ENCODE measurements at regions not wholly inside any gene's neighbourhood (a gene's known extent, or its start where the extent isn't known, plus 50 kb on each side); places are given as distances from the start of the nearest gene placed in this dataset.

DNA sequence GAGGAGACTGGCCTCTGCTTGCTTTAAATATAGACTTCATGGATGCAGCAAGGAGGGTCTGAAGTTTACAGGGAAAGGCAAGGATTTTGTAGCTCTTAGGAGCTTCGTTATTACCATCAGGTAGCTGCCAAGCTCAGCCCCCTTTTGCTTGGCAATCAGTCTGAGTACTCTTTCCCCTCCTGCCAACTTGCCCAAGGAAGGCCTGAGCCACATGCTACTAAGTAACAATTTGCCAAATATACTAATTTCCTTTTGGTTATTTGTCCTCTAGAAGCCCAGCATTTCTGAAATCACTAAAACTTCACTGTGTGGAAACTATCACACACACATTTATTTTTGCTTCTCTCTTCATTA, 85.5 kb upstream of the ITPRID2 start:
- TF ChIP-seq, protein P1, sequence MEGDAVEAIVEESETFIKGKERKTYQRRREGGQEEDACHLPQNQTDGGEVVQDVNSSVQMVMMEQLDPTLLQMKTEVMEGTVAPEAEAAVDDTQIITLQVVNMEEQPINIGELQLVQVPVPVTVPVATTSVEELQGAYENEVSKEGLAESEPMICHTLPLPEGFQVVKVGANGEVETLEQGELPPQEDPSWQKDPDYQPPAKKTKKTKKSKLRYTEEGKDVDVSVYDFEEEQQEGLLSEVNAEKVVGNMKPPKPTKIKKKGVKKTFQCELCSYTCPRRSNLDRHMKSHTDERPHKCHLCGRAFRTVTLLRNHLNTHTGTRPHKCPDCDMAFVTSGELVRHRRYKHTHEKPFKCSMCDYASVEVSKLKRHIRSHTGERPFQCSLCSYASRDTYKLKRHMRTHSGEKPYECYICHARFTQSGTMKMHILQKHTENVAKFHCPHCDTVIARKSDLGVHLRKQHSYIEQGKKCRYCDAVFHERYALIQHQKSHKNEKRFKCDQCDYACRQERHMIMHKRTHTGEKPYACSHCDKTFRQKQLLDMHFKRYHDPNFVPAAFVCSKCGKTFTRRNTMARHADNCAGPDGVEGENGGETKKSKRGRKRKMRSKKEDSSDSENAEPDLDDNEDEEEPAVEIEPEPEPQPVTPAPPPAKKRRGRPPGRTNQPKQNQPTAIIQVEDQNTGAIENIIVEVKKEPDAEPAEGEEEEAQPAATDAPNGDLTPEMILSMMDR (IDR thresholded peaks at IDR 0.05; ENCODE audit: insufficient read depth, low read length, poor library complexity, severe bottlenecking), result no peak
- TF ChIP-seq EZH2phosphoT487 (conservative IDR thresholded peaks at IDR 0.05; ENCODE audit: low read length), result no peak

Data from SU-DHL-6 (cell line).